GM12878 (cell line): ENCODE measurements at regions not wholly inside any gene's neighbourhood (a gene's known extent, or its start where the extent isn't known, plus 50 kb on each side); places are given as distances from the start of the nearest gene placed in this dataset.

Experiments used
- ATAC-seq: fragments of 200-7000 bp; cut with Tn5 transposase; 3 replicates; pipeline ENCODE4 v1.9.1; 2020; ENCODE audit warnings: mild to moderate bottlenecking, moderate library complexity
- BruUV-seq: library from RNA; stranded (reverse); fragments of 400-500 nt; replicated peaks from 2 replicates; lab custom pipeline; 2021; lab: Mats Ljungman, UMichigan
- CTCF ChIA-PET: fragments of 300-600 bp; sonication (Branson Sonifier 250); formaldehyde crosslinking; extraction: SDS; loops from one replicate; lab custom pipeline; 2021; ENCODE audit warnings: inconsistent platforms; lab: Yijun Ruan, JAX
- POLR2A ChIA-PET: fragments of 350-600 bp; formaldehyde crosslinking; extraction: SDS; loops from one replicate; lab custom pipeline; 2021; ENCODE audit warnings: inconsistent platforms; lab: Charles Lee
- RAD21 ChIA-PET: fragments of 300-600 bp; sonication (Branson Sonifier 250); formaldehyde crosslinking; loops from one replicate; lab custom pipeline; 2023; ENCODE audit warnings: antibody characterized with exemption; ENCODE audit not compliant: unreplicated experiment; lab: Charles Lee
- SMC1A ChIA-PET: fragments of 300-600 bp; sonication (Branson Sonifier 250); formaldehyde crosslinking; loops from one replicate; lab custom pipeline; 2023; ENCODE audit not compliant: unreplicated experiment, uncharacterized antibody; lab: Charles Lee
- DNase-seq: peaks from one replicate; pipeline ENCODE4 v3.0.0-alpha.2; 2011; ENCODE audit warnings: low read depth, low spot score
- FAIRE-seq: peaks from 3 replicates; lab custom pipeline; 2011; peaks lifted over from hg19 to GRCh38; lab: Jason Lieb, UNC
- H2AFZ ChIP-seq: 2 replicates; pipeline ENCODE4 v1.6.0; 2011; ENCODE audit warnings: low read depth, low read length, control low read depth; ENCODE audit not compliant: control insufficient read depth
- H3K27ac ChIP-seq: 2 replicates; pipeline ENCODE4 v1.5.1; 2011; ENCODE audit warnings: control low read depth; ENCODE audit not compliant: control insufficient read depth, insufficient read depth
- H3K27me3 ChIP-seq, 2 experiments: replicated peaks in 1 of 2; 2 replicates each; pipeline versions ENCODE4 v1.6.0 to v1.6.1; 2011; ENCODE audit warnings: low read length in 1 of 2; ENCODE audit not compliant: control insufficient read depth in 2 of 2, insufficient read depth in 2 of 2
- H3K36me3 ChIP-seq, 2 experiments: 2 replicates each; pipeline ENCODE4 v1.5.1; 2011; ENCODE audit warnings: low read length in 1 of 2; ENCODE audit not compliant: control insufficient read depth in 2 of 2, insufficient read depth in 2 of 2
- H3K4me1 ChIP-seq: 2 replicates; pipeline ENCODE4 v1.6.1; 2011; ENCODE audit warnings: mild to moderate bottlenecking, low read length, moderate library complexity, mixed read lengths; ENCODE audit not compliant: control insufficient read depth, insufficient read depth
- H3K4me2 ChIP-seq: 2 replicates; pipeline ENCODE4 v1.6.0; 2011; ENCODE audit warnings: control low read depth; ENCODE audit not compliant: control insufficient read depth, insufficient read depth
- H3K4me3 ChIP-seq: fragments of 200-600 bp; sonication (generic); 2 replicates; pipeline ENCODE4 v1.5.1; 2016
- H3K79me2 ChIP-seq: 2 replicates; pipeline ENCODE4 v1.6.0; 2011; ENCODE audit warnings: low read length; ENCODE audit not compliant: control insufficient read depth, insufficient read depth
- H3K9ac ChIP-seq: 2 replicates; pipeline ENCODE4 v1.8.0; 2011; ENCODE audit warnings: low read length, control low read depth, mixed read lengths; ENCODE audit not compliant: control insufficient read depth, insufficient read depth
- H3K9me3 ChIP-seq: replicated peaks from 3 replicates; pipeline ENCODE4 v1.5.1; 2011; ENCODE audit warnings: mild to moderate bottlenecking, low read length; ENCODE audit not compliant: control insufficient read depth, insufficient read depth
- H4K20me1 ChIP-seq: 2 replicates; pipeline ENCODE4 v1.6.0; 2011; ENCODE audit not compliant: control insufficient read depth, insufficient read depth
- CHD2 ChIP-seq: IDR thresholded peaks from 2 replicates; pipeline ENCODE4 v1.6.1; 2011; ENCODE audit warnings: low read depth, low read length, improper control_type of control experiment, borderline replicate concordance
- CHD4 ChIP-seq: fragments of 200-600 bp; sonication (generic); IDR thresholded peaks from 2 replicates; pipeline ENCODE4 v1.6.1; 2016; ENCODE audit warnings: mild to moderate bottlenecking
- ETV6 ChIP-seq, 2 experiments: fragments of 450-650 bp in 1 of 2; IDR thresholded peaks in 1 of 2; conservative IDR thresholded peaks in 1 of 2; 2 replicates each; pipeline ENCODE4 v1.6.1; 2014; ENCODE audit warnings: antibody characterized with exemption in 1 of 2, borderline replicate concordance in 1 of 2, low read depth in 1 of 2, mild to moderate bottlenecking in 1 of 2, moderate library complexity in 1 of 2
- EZH2 ChIP-seq: IDR thresholded peaks from 2 replicates; pipeline ENCODE4 v1.6.1; 2012; ENCODE audit warnings: low read depth, mild to moderate bottlenecking, control low read depth, inconsistent platforms, low read length, borderline replicate concordance; ENCODE audit not compliant: control insufficient read depth
- MEF2B ChIP-seq: fragments of 450-650 bp; IDR thresholded peaks from 2 replicates; pipeline ENCODE4 v1.6.1; 2018; ENCODE audit warnings: mild to moderate bottlenecking, moderate library complexity; ENCODE audit not compliant: partially characterized antibody, poor library complexity, severe bottlenecking
- RAD21 ChIP-seq: IDR thresholded peaks from 2 replicates; pipeline ENCODE4 v1.6.1; 2011; ENCODE audit warnings: mild to moderate bottlenecking, low read depth, low read length, moderate library complexity; ENCODE audit not compliant: insufficient read depth
- SP1 ChIP-seq: IDR thresholded peaks from one replicate; pipeline ENCODE4 v1.6.1; 2011; ENCODE audit warnings: low read depth, low read length
- SRF ChIP-seq, 2 experiments: IDR thresholded peaks; 2 replicates each; pipeline ENCODE4 v1.6.1; 2011; ENCODE audit warnings: low read depth in 2 of 2, low read length in 2 of 2, mild to moderate bottlenecking in 1 of 2, moderate library complexity in 1 of 2
- SUPT20H ChIP-seq: IDR thresholded peaks from 2 replicates; pipeline ENCODE4 v1.6.1; 2011; ENCODE audit warnings: low read depth, mild to moderate bottlenecking, low read length, moderate library complexity, borderline replicate concordance; ENCODE audit not compliant: control insufficient read depth
- ZNF217 ChIP-seq: fragments of 450-650 bp; IDR thresholded peaks from 2 replicates; pipeline ENCODE4 v1.6.1; 2017; ENCODE audit warnings: antibody characterized with exemption, mild to moderate bottlenecking
- ZNF622 ChIP-seq: fragments of 450-650 bp; IDR thresholded peaks from 2 replicates; pipeline ENCODE4 v1.6.1; 2017; ENCODE audit warnings: mild to moderate bottlenecking, inconsistent platforms
- WGBS: methylation state at CpG from one replicate; pipeline ENCODE4 v1.1.6; 2016; ENCODE audit warnings: low lambda C conversion rate; ENCODE audit not compliant: insufficient replicate concordance, insufficient coverage; ENCODE audit errors: missing lambda C conversion rate; 5-methylcytosine and 5-hydroxymethylcytosine counted together
- in situ Hi-C: fragments of 300-500 bp; cut with MboI; formaldehyde crosslinking; loops from 9 replicates; pipeline ENCODE4 v1.14.3; 2018; ENCODE audit warnings: mixed read lengths
- intact Hi-C: fragments of 100-400 bp; cut with micrococcal nuclease; formaldehyde crosslinking; loops from one replicate; pipeline ENCODE4 v1.14.2; 2022; ENCODE audit not compliant: unreplicated experiment
- TF ChIP-seq, protein P1 (sequence below): fragments of 450-650 bp; IDR thresholded peaks from 2 replicates; pipeline ENCODE4 v1.6.1; 2017; ENCODE audit warnings: antibody characterized with exemption, mild to moderate bottlenecking, moderate library complexity

DNA sequence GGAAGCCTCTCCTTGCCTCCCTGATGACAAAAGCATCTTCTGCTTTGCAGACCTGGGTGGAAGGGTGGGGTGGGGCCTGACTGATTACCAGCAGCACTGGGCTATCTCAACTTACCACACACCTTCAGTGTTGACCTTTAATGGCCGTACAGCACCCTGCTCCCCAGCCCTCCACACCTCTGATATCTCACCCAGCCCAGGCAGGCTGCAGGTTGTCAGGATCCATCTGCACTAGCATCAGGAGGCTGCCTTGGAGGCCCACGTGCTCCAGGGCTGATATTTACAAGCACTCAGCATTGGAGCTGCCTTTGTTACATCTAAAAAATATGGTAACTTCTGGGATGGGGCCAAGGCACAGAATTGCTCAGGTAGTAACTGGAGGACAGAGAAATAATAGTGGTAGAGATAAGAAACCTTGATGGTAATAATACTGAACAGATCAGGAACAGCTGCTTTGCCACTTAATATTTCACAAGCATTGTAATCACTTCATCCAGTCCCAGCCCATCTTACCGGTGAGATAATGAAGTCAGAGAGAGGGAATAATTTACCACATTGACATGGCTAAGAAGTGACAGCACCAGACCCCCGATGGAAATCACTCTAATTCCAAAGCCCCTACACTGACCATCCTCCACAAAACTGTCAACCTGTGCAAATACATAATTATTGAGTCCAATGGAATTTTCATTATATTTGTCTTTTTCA lies 125.2 kb upstream of the RFLNA start (continued):
- TF ChIP-seq, protein P1, sequence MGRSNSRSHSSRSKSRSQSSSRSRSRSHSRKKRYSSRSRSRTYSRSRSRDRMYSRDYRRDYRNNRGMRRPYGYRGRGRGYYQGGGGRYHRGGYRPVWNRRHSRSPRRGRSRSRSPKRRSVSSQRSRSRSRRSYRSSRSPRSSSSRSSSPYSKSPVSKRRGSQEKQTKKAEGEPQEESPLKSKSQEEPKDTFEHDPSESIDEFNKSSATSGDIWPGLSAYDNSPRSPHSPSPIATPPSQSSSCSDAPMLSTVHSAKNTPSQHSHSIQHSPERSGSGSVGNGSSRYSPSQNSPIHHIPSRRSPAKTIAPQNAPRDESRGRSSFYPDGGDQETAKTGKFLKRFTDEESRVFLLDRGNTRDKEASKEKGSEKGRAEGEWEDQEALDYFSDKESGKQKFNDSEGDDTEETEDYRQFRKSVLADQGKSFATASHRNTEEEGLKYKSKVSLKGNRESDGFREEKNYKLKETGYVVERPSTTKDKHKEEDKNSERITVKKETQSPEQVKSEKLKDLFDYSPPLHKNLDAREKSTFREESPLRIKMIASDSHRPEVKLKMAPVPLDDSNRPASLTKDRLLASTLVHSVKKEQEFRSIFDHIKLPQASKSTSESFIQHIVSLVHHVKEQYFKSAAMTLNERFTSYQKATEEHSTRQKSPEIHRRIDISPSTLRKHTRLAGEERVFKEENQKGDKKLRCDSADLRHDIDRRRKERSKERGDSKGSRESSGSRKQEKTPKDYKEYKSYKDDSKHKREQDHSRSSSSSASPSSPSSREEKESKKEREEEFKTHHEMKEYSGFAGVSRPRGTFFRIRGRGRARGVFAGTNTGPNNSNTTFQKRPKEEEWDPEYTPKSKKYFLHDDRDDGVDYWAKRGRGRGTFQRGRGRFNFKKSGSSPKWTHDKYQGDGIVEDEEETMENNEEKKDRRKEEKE: no peak
- no peak for TF ChIP-seq SP1

DNA sequence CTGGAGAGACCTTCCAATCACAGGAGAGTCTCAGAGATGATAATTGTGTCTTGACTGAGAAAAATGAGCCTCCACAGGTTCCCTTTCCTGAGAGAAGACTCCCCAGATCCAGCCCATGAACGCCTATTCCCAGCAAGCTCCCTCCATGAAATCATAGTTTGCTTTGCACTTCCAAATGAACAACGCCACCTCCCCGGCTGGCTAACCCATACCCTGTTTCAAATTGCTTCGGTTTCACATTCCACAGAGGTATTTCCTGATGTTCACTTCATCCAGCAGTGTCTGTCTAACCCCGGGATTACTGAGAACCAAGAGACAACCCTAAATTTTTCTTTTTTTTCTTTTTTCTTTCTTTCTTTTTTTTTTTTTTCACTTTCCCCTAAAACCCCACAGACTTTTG lies 124.1 kb upstream of the RFLNA start:
- intact Hi-C loops: no loop called here
- RAD21 ChIA-PET: interaction anchor here (0.7 kb wide), 1 partner anchor 927 kb away, joined by 4 read pairs; no protein-coding TSS in a partner anchor

More for the DNA sequence above, 124.1 kb upstream of the RFLNA start:
- H3K4me2 ChIP-seq: no peak overlapping the region
- TF ChIP-seq CHD2 (no peak), ZNF622 (no peak), SUPT20H (no peak), EZH2 (no peak), CHD4 (no peak), MEF2B (no peak), ZNF217 (no peak), SRF (IDR thresholded peaks at IDR 0.05; ENCODE audit: low read depth in 2 of 2, low read length in 2 of 2) (no peak), ETV6 (conservative IDR thresholded peaks at IDR 0.05 in 1 of 2, IDR thresholded peaks at IDR 0.05 in 1 of 2; ENCODE audit: borderline replicate concordance in 1 of 2, low read depth in 1 of 2) (no peak), RAD21 (no peak)
- TF ChIP-seq, protein P1: no peak
- no peaks in the 10 kb centered on the region for H3K36me3 ChIP-seq
- no peaks in the 10 kb centered on the region for H3K4me1 ChIP-seq
- H3K9ac ChIP-seq: no peak overlapping the region
- FAIRE-seq (no peak), ATAC-seq (no peak), DNase-seq (no peak)
- no peaks in the 10 kb centered on the region for H4K20me1 ChIP-seq
- H3K4me3 ChIP-seq: no peak overlapping the region
- POLR2A ChIA-PET: interaction anchor here (0.6 kb wide), 1 partner anchor 303 kb away, joined by 10 read pairs; no protein-coding TSS in a partner anchor
- BruUV-seq: no TSS peak
- CTCF ChIA-PET: no interaction called here
- no peaks in the 10 kb centered on the region for H3K27me3 ChIP-seq
- no peak overlapping the region for H3K27ac ChIP-seq
- no peaks in the 10 kb centered on the region for H3K79me2 ChIP-seq
- 15% methylated on average over 5 of the region's 5 CpGs for WGBS
- SMC1A ChIA-PET: no interaction called here
- in situ Hi-C loops: no loop called here
- H2AFZ ChIP-seq: no peak overlapping the region
- H3K9me3 ChIP-seq: no peaks in the 10 kb centered on the region; the same call in 1 of the 3 replicates
